KMS-11 (cell line): ENCODE measurements at regions not wholly inside any gene's neighbourhood (a gene's known extent, or its start where the extent isn't known, plus 50 kb on each side); places are given as distances from the start of the nearest gene placed in this dataset.
"Not testable (repeated sequence)": the region's sequence is repeated elsewhere in the genome, so short reads cannot be mapped to it uniquely, and the experiment has no call there.

Experiments used
- H2AFZ ChIP-seq: fragments of 200-600 bp; sonication (generic); 2 replicates; pipeline ENCODE4 v1.6.1; 2016; ENCODE audit warnings: antibody characterized with exemption, mixed run types, low read depth
- H3K27ac ChIP-seq: fragments of 200-600 bp; sonication (generic); 2 replicates; pipeline ENCODE4 v1.6.1; 2016; ENCODE audit warnings: mild to moderate bottlenecking, mixed run types
- H3K27me3 ChIP-seq: fragments of 200-600 bp; sonication (generic); 2 replicates; pipeline ENCODE4 v1.6.1; 2017; ENCODE audit warnings: mild to moderate bottlenecking, low read depth, mixed run types, moderate library complexity; ENCODE audit not compliant: insufficient read depth
- H3K36me3 ChIP-seq: fragments of 200-600 bp; sonication (generic); 2 replicates; pipeline ENCODE4 v1.6.1; 2017; ENCODE audit warnings: mild to moderate bottlenecking, mixed run types; ENCODE audit not compliant: insufficient read depth
- H3K4me1 ChIP-seq: fragments of 200-600 bp; sonication (generic); 2 replicates; pipeline ENCODE4 v1.6.1; 2016; ENCODE audit warnings: mild to moderate bottlenecking, low read depth, mixed run types; ENCODE audit not compliant: poor library complexity, severe bottlenecking
- H3K4me2 ChIP-seq: fragments of 200-600 bp; sonication (generic); 2 replicates; pipeline ENCODE4 v1.7.0; 2016; ENCODE audit warnings: mild to moderate bottlenecking, mixed run types
- H3K4me3 ChIP-seq: fragments of 200-600 bp; sonication (generic); IDR thresholded peaks from 2 replicates; pipeline ENCODE4 v1.6.1; 2017; ENCODE audit warnings: low read depth, low read length, mixed read lengths; ENCODE audit not compliant: insufficient read depth
- H3K79me2 ChIP-seq: fragments of 200-600 bp; sonication (generic); 2 replicates; pipeline ENCODE4 v1.6.1; 2016; ENCODE audit warnings: low read depth, mixed run types; ENCODE audit not compliant: insufficient read depth
- H3K9ac ChIP-seq: fragments of 200-600 bp; sonication (generic); 2 replicates; pipeline ENCODE4 v1.6.1; 2016; ENCODE audit warnings: mild to moderate bottlenecking, mixed run types
- H4K20me1 ChIP-seq: fragments of 200-600 bp; sonication (generic); 2 replicates; pipeline ENCODE4 v1.6.1; 2016; ENCODE audit warnings: mild to moderate bottlenecking, mixed run types; ENCODE audit not compliant: insufficient read depth
- TF ChIP-seq, protein P1 (sequence below): fragments of 200-600 bp; sonication (generic); conservative IDR thresholded peaks from 2 replicates; pipeline ENCODE4 v1.6.1; 2017; ENCODE audit warnings: low read depth, mild to moderate bottlenecking, antibody characterized with exemption, low read length, moderate library complexity, mixed read lengths

DNA sequence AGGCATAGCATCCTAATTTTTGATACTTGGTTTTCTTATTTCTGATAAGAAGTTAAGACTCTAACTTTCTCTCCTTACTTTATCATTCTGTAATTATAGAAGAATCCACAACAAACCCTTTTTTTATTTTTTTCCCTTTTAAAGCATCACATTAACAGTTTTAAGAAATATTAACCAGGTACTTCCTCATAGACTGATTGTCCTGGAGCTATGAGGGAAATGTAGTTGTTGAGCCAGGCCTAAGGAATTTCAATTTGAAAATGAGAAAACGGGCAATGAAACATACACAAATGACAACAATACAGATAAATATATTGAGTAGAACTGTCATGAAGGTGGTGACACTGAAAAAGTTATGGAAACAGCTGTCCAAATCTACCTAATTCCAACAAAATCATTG is 569.0 kb downstream of the KCNA4 start:
- Histone ChIP-seq H3K4me1 (no peaks in the 10 kb centered on the region), H2AFZ (no peak overlapping the region), H3K4me3 (no peak overlapping the region), H4K20me1 (no peaks in the 10 kb centered on the region), H3K27me3 (no peaks in the 10 kb centered on the region), H3K79me2 (no peaks in the 10 kb centered on the region), H3K9ac (no peak overlapping the region), H3K36me3 (no peaks in the 10 kb centered on the region), H3K4me2 (no peak overlapping the region), H3K27ac (no peak overlapping the region)
- TF ChIP-seq, protein P1, sequence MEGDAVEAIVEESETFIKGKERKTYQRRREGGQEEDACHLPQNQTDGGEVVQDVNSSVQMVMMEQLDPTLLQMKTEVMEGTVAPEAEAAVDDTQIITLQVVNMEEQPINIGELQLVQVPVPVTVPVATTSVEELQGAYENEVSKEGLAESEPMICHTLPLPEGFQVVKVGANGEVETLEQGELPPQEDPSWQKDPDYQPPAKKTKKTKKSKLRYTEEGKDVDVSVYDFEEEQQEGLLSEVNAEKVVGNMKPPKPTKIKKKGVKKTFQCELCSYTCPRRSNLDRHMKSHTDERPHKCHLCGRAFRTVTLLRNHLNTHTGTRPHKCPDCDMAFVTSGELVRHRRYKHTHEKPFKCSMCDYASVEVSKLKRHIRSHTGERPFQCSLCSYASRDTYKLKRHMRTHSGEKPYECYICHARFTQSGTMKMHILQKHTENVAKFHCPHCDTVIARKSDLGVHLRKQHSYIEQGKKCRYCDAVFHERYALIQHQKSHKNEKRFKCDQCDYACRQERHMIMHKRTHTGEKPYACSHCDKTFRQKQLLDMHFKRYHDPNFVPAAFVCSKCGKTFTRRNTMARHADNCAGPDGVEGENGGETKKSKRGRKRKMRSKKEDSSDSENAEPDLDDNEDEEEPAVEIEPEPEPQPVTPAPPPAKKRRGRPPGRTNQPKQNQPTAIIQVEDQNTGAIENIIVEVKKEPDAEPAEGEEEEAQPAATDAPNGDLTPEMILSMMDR = no peak

DNA sequence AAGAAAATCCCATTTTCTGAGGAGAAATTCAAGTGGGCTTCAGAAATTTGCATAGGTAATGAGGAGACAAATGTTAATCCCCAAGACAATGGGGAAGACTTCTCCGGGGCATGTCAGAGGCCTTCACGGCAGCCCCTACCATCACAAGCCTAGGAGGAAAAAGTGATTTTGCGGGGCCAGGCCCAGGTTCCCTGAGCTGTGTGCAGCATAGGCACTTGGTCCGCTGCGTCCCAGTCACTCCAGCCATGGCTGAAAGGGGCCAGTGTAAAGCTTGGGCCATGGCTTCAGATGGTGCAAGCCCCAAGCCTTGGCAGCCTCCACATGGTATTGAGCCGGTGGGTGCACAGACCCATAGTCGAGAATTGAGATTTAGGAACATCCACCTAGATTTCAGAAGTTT is 570.7 kb downstream of the KCNA4 start:
- Histone ChIP-seq H3K9ac (no peak overlapping the region), H2AFZ (no peak overlapping the region), H3K27ac (no peak overlapping the region), H3K4me3 (no peak overlapping the region), H3K4me2 (no peak overlapping the region), H3K4me1 (no peaks in the 10 kb centered on the region), H3K36me3 (no peaks in the 10 kb centered on the region), H3K79me2 (no peaks in the 10 kb centered on the region), H3K27me3 (no peaks in the 10 kb centered on the region), H4K20me1 (no peaks in the 10 kb centered on the region)
- TF ChIP-seq, protein P1 = no peak

DNA sequence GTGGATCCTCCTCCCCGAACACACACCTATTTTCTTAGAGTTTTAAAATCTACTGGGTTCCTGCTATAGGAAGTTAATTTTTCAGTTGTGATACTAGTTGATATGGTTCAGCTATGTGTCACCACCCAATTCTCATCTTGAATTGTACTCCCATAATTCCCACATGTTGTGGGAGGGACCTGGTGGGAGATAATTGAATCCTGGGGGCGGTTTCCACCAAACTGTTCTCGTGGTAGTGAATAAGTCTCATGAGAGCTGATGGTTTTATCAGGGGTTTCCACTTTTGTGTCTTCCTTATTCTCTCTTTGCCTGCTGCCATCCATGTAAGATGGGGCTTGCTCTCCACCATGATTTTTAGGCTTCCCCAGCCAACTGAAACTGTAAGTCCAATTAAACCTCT is 571.6 kb downstream of the KCNA4 start:
- H4K20me1 ChIP-seq, H3K4me3 ChIP-seq, H3K4me1 ChIP-seq, H3K79me2 ChIP-seq, H3K27ac ChIP-seq, H3K36me3 ChIP-seq, H3K9ac ChIP-seq, H3K27me3 ChIP-seq, H3K4me2 ChIP-seq, H2AFZ ChIP-seq: not testable (repeated sequence)

DNA sequence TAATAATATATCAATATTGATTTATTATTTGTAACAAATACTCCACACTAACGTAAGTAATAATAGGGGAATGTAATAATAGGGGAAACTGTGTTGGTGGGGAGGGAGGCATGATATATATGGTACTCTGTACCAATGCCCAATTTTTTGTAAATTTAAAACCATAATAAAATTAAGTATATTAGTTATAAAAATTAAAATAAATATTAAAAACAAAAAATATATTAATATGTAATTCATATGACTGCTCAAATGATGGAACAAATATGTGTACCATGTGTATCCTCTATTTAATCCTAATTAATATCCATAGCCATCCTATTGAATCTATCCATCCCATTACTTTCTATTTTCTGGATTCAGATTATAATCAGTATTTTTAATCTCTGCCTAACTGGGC is 578.0 kb downstream of the KCNA4 start:
- Histone ChIP-seq H3K36me3 (no peaks in the 10 kb centered on the region), H4K20me1 (no peaks in the 10 kb centered on the region), H3K27me3 (no peaks in the 10 kb centered on the region), H3K9ac (no peak overlapping the region), H3K79me2 (no peaks in the 10 kb centered on the region), H2AFZ (no peak overlapping the region), H3K4me1 (no peaks in the 10 kb centered on the region), H3K4me3 (no peak overlapping the region), H3K27ac (no peak overlapping the region), H3K4me2 (no peak overlapping the region)
- TF ChIP-seq, protein P1 = no peak

DNA sequence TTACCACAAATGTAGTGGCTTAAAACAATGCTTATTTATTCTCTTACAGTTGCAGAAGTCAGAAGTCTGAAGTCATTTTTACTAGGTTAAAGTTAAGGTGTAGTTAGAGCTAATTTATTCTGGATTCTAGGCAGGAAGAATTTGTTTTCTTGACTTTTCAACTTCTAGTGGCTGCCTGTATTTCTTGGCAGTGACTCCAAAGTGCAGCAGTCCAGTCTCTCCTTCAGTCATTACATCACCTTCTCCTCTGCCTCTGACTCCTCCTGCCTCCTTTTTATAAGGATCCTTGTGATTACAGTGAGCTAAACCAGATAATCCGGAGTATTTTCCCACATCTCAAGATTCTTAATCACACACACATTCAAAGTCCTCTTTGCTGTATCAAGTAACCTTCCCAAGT is 581.4 kb downstream of the KCNA4 start:
- TF ChIP-seq, protein P1 = no peak

More for the DNA sequence above, 581.4 kb downstream of the KCNA4 start:
- no peak overlapping the region for H3K27ac ChIP-seq
- H2AFZ ChIP-seq = no peak overlapping the region
- H4K20me1 ChIP-seq = no peaks in the 10 kb centered on the region
- H3K4me2 ChIP-seq = no peak overlapping the region
- H3K27me3 ChIP-seq = no peaks in the 10 kb centered on the region
- H3K36me3 ChIP-seq = no peaks in the 10 kb centered on the region
- no peaks in the 10 kb centered on the region for H3K79me2 ChIP-seq
- no peak overlapping the region for H3K9ac ChIP-seq
- H3K4me3 ChIP-seq = no peak overlapping the region
- no peaks in the 10 kb centered on the region for H3K4me1 ChIP-seq
